IMR-90 (cell line): ENCODE measurements at regions not wholly inside any gene's neighbourhood (a gene's known extent, or its start where the extent isn't known, plus 50 kb on each side); places are given as distances from the start of the nearest gene placed in this dataset.
"Not testable (repeated sequence)": the region's sequence is repeated elsewhere in the genome, so short reads cannot be mapped to it uniquely, and the experiment has no call there.

Experiments used
- ATAC-seq: fragments of 200-7000 bp; cut with Tn5 transposase; 2 replicates; pipeline ENCODE4 v1.9.1; 2020; ENCODE audit warnings: low read depth, mild to moderate bottlenecking, moderate library complexity
- BruUV-seq: library from RNA; stranded (reverse); fragments of 400-500 nt; replicated peaks from 2 replicates; lab custom pipeline; 2021; lab: Mats Ljungman, UMichigan
- CTCF ChIA-PET: fragments of 300-600 bp; formaldehyde crosslinking; extraction: SDS; loops from one replicate; lab custom pipeline; 2021; ENCODE audit warnings: antibody characterized with exemption; lab: Yijun Ruan, JAX
- POLR2A ChIA-PET: fragments of 300-600 bp; sonication (Branson Sonifier 250); formaldehyde crosslinking; loops from one replicate; lab custom pipeline; 2022; ENCODE audit warnings: antibody characterized with exemption; ENCODE audit not compliant: unreplicated experiment; lab: Charles Lee
- DNase-seq: peaks from one replicate; pipeline ENCODE4 v3.0.0; 2013
- H2AFZ ChIP-seq: replicated peaks from 2 replicates; pipeline ENCODE3; 2013; ENCODE audit warnings: low read length, mild to moderate bottlenecking; ENCODE audit not compliant: poor library complexity
- H2AK5ac ChIP-seq: 2 replicates; pipeline ENCODE4 v1.6.1; 2013; ENCODE audit warnings: low read depth, low read length, inconsistent platforms
- H2AK9ac ChIP-seq: replicated peaks from 2 replicates; pipeline ENCODE3; 2013; ENCODE audit warnings: mild to moderate bottlenecking, low read depth, low read length, moderate library complexity; ENCODE audit not compliant: poor library complexity
- H2BK120ac ChIP-seq: 2 replicates; pipeline ENCODE4 v1.6.1; 2013; ENCODE audit warnings: low read depth, low read length, inconsistent platforms
- H2BK15ac ChIP-seq: 3 replicates; pipeline ENCODE4 v1.6.1; 2013; ENCODE audit warnings: low read depth, low read length, inconsistent platforms
- H2BK20ac ChIP-seq: 2 replicates; pipeline ENCODE4 v1.6.1; 2013; ENCODE audit warnings: low read depth, mild to moderate bottlenecking, inconsistent platforms, low read length, moderate library complexity
- H2BK5ac ChIP-seq: 2 replicates; pipeline ENCODE4 v1.6.1; 2013; ENCODE audit warnings: mild to moderate bottlenecking, low read depth, low read length, inconsistent platforms; ENCODE audit not compliant: poor library complexity, severe bottlenecking
- H3K14ac ChIP-seq: replicated peaks from 2 replicates; pipeline ENCODE4 v1.6.1; 2013; ENCODE audit warnings: low read depth, low read length, inconsistent platforms
- H3K18ac ChIP-seq: 2 replicates; pipeline ENCODE4 v1.6.1; 2013; ENCODE audit warnings: low read depth, low read length, control low read depth
- H3K23ac ChIP-seq: 2 replicates; pipeline ENCODE4 v1.6.1; 2013; ENCODE audit warnings: low read depth, low read length, inconsistent platforms
- H3K27ac ChIP-seq: 2 replicates; pipeline ENCODE4 v1.5.1; 2013; ENCODE audit warnings: mild to moderate bottlenecking, control low read depth, low read length; ENCODE audit not compliant: insufficient read depth
- H3K27me3 ChIP-seq: 2 replicates; pipeline ENCODE4 v1.6.1; 2013; ENCODE audit warnings: low read length; ENCODE audit not compliant: control insufficient read depth, insufficient read depth
- H3K36me3 ChIP-seq: 2 replicates; pipeline ENCODE4 v1.6.1; 2013; ENCODE audit warnings: low read length, mixed read lengths; ENCODE audit not compliant: control insufficient read depth, insufficient read depth
- H3K4ac ChIP-seq: 2 replicates; pipeline ENCODE4 v1.6.1; 2013; ENCODE audit warnings: low read depth, low read length, inconsistent platforms
- H3K4me1 ChIP-seq: 2 replicates; pipeline ENCODE4 v1.6.1; 2013; ENCODE audit warnings: low read length, mixed read lengths; ENCODE audit not compliant: control insufficient read depth, insufficient read depth
- H3K4me2 ChIP-seq: 2 replicates; pipeline ENCODE4 v1.6.1; 2013; ENCODE audit warnings: low read depth, mild to moderate bottlenecking, control low read depth, low read length, moderate library complexity
- H3K4me3 ChIP-seq: 2 replicates; pipeline ENCODE4 v1.5.1; 2013; ENCODE audit warnings: low read depth, mild to moderate bottlenecking, control low read depth, low read length, moderate library complexity; ENCODE audit not compliant: insufficient read depth
- H3K56ac ChIP-seq: 2 replicates; pipeline ENCODE4 v1.6.1; 2013; ENCODE audit warnings: low read length, inconsistent platforms; ENCODE audit not compliant: insufficient read depth; ENCODE audit errors: extremely low read depth
- H3K79me1 ChIP-seq, 2 experiments: 2 replicates each; pipeline ENCODE4 v1.6.1; 2013; ENCODE audit warnings: low read length in 2 of 2, inconsistent platforms in 1 of 2, low read depth in 1 of 2
- H3K9ac ChIP-seq: 2 replicates; pipeline ENCODE4 v1.6.1; 2013; ENCODE audit warnings: low read depth, low read length, control low read depth
- H3K9me1 ChIP-seq: 2 replicates; pipeline ENCODE4 v1.6.1; 2013; ENCODE audit warnings: low read length, inconsistent platforms; ENCODE audit not compliant: insufficient read depth
- H3K9me3 ChIP-seq: 2 replicates; pipeline ENCODE4 v1.6.1; 2013; ENCODE audit warnings: low read length; ENCODE audit not compliant: control insufficient read depth, insufficient read depth
- H4K20me1 ChIP-seq: 2 replicates; pipeline ENCODE4 v1.6.1; 2013; ENCODE audit warnings: low read length, inconsistent platforms; ENCODE audit not compliant: insufficient read depth
- H4K5ac ChIP-seq: 2 replicates; pipeline ENCODE4 v1.6.1; 2013; ENCODE audit warnings: mild to moderate bottlenecking, low read depth, low read length, control low read depth
- H4K8ac ChIP-seq, 2 experiments: 2 replicates each; pipeline ENCODE4 v1.6.1; 2013; ENCODE audit warnings: low read depth in 2 of 2, low read length in 2 of 2, control low read depth in 1 of 2, inconsistent platforms in 1 of 2
- H4K91ac ChIP-seq: 2 replicates; pipeline ENCODE4 v1.6.1; 2013; ENCODE audit warnings: low read depth, low read length, inconsistent platforms; ENCODE audit not compliant: insufficient read depth
- WGBS, 2 experiments: methylation state at CpG; one replicate each; pipeline versions ENCODE4 v1.1.5 to v1.1.7; 2013; ENCODE audit warnings: missing lambda C conversion rate in 2 of 2; ENCODE audit not compliant: insufficient read length in 1 of 2; ENCODE audit errors: extremely low coverage in 2 of 2; 5-methylcytosine and 5-hydroxymethylcytosine counted together
- dilution Hi-C: fragments of 300-500 bp; cut with HindIII; formaldehyde crosslinking; loops from one replicate; pipeline ENCODE4 v1.14.3; 2018; ENCODE audit warnings: low sequenced_read_pairs; ENCODE audit not compliant: unreplicated experiment
- in situ Hi-C: fragments of 300-500 bp; cut with MboI; formaldehyde crosslinking; loops from 3 replicates; pipeline ENCODE4 v1.14.3; 2019; ENCODE audit warnings: low sequenced_read_pairs, inconsistent platforms, mixed read lengths
- intact Hi-C: fragments of 100-400 bp; cut with micrococcal nuclease; formaldehyde crosslinking; loops from 2 replicates; pipeline ENCODE4 v1.10.0; 2022

- WGBS, 2 experiments: no CpG with 5 or more reads among the region's 4 CpGs
- dilution Hi-C loops: not testable (repeated sequence)
These were observed 208.0 kb upstream of the FAM240B start for GRCh38 chr9:38927970-38928369.

DNA sequence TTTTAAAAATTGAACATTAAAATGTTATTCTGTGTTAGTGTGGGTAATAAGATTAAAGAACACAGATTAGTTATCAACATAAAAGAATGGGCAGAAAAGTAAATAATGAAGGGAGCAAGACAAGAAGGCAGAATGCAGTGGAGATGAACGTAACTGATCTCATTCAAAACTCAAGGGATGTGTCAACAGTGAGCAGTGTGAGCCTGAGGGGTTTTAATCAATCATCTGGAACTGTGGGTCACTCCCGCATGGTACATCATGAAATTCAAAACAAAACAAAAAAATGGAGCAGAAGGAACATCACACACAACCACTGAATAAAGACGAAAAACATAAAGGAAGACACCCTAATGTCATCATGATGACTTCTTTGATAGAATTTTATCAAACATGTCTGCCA lies 206.6 kb upstream of the FAM240B start:
- H3K27me3 ChIP-seq, H2AK9ac ChIP-seq, H2BK5ac ChIP-seq, POLR2A ChIA-PET, H3K9ac ChIP-seq, ATAC-seq, H3K23ac ChIP-seq, H2BK15ac ChIP-seq, DNase-seq, H2BK120ac ChIP-seq, H3K4ac ChIP-seq, H4K8ac ChIP-seq, H4K91ac ChIP-seq, H2BK20ac ChIP-seq, dilution Hi-C loops, H3K27ac ChIP-seq, H3K4me3 ChIP-seq, H3K56ac ChIP-seq, H3K9me3 ChIP-seq, H2AFZ ChIP-seq, H3K9me1 ChIP-seq, H3K4me2 ChIP-seq, BruUV-seq, H2AK5ac ChIP-seq, CTCF ChIA-PET, H3K36me3 ChIP-seq, H3K18ac ChIP-seq, H4K20me1 ChIP-seq, H4K5ac ChIP-seq, intact Hi-C loops, in situ Hi-C loops, H3K4me1 ChIP-seq, H3K79me1 ChIP-seq, H3K14ac ChIP-seq: not testable (repeated sequence)
- no CpG with 5 or more reads among the region's 3 CpGs for WGBS, 2 experiments

More at GRCh38 chr9:38927970-38928369, 208.0 kb upstream of the FAM240B start:
- H2AK5ac ChIP-seq, H3K36me3 ChIP-seq, H3K4ac ChIP-seq, H3K4me2 ChIP-seq, H3K9me3 ChIP-seq, intact Hi-C loops, in situ Hi-C loops, H3K23ac ChIP-seq, POLR2A ChIA-PET, H3K79me1 ChIP-seq, ATAC-seq, H3K9me1 ChIP-seq, H3K4me1 ChIP-seq, H3K27me3 ChIP-seq, H3K27ac ChIP-seq, H3K14ac ChIP-seq, H2BK5ac ChIP-seq, H2BK15ac ChIP-seq, H3K9ac ChIP-seq, H4K91ac ChIP-seq, CTCF ChIA-PET, DNase-seq, H2AFZ ChIP-seq, H3K4me3 ChIP-seq, H4K20me1 ChIP-seq, H2AK9ac ChIP-seq, H4K5ac ChIP-seq, H3K18ac ChIP-seq, H2BK120ac ChIP-seq, H2BK20ac ChIP-seq, BruUV-seq, H3K56ac ChIP-seq, H4K8ac ChIP-seq: not testable (repeated sequence)
